ENCODE measurements at regions not wholly inside any gene's neighbourhood (a gene's known extent, or its start where the extent isn't known, plus 50 kb on each side); places are given as distances from the start of the nearest gene placed in this dataset.

GRCh38 chr5:114782177-114782576, 387.5 kb downstream of the TRIM36 start:
- H3K27me3 ChIP-seq (ENCODE audit: insufficient read depth, low read length) = peaks cover 22% of the 10 kb centered on the region; the same call in 1 of the 2 replicates
- no peak for TF ChIP-seq TCF7L2 (IDR thresholded peaks at IDR 0.05; ENCODE audit: borderline replicate concordance, extremely low read depth, insufficient read depth, insufficient read length)
- no peak for TF ChIP-seq ATF3 (IDR thresholded peaks at IDR 0.05)
- no peak for TF ChIP-seq SIN3A (IDR thresholded peaks at IDR 0.05; ENCODE audit: low read depth)
- no peak for TF ChIP-seq POLR2A (IDR thresholded peaks at IDR 0.05; ENCODE audit: borderline replicate concordance, extremely low read depth, insufficient read depth, insufficient read length)
- no peak for TF ChIP-seq JUND (IDR thresholded peaks at IDR 0.05)
- TF ChIP-seq, protein P1, sequence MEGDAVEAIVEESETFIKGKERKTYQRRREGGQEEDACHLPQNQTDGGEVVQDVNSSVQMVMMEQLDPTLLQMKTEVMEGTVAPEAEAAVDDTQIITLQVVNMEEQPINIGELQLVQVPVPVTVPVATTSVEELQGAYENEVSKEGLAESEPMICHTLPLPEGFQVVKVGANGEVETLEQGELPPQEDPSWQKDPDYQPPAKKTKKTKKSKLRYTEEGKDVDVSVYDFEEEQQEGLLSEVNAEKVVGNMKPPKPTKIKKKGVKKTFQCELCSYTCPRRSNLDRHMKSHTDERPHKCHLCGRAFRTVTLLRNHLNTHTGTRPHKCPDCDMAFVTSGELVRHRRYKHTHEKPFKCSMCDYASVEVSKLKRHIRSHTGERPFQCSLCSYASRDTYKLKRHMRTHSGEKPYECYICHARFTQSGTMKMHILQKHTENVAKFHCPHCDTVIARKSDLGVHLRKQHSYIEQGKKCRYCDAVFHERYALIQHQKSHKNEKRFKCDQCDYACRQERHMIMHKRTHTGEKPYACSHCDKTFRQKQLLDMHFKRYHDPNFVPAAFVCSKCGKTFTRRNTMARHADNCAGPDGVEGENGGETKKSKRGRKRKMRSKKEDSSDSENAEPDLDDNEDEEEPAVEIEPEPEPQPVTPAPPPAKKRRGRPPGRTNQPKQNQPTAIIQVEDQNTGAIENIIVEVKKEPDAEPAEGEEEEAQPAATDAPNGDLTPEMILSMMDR (IDR thresholded peaks at IDR 0.05 in 2 of 3, conservative IDR thresholded peaks at IDR 0.05 in 1 of 3; ENCODE audit: borderline replicate concordance in 1 of 3, insufficient read depth in 1 of 3, low read depth in 2 of 3, low read length in 2 of 3) = no peak
- TF ChIP-seq FOSL1 (IDR thresholded peaks at IDR 0.05; ENCODE audit: low read depth) = no peak
- no peak for TF ChIP-seq EGR1 (IDR thresholded peaks at IDR 0.05; ENCODE audit: low read depth)
- no peak for TF ChIP-seq REST (IDR thresholded peaks at IDR 0.05; ENCODE audit: low read depth)
- no peaks in the 10 kb centered on the region for H3K4me1 ChIP-seq (ENCODE audit: control insufficient read depth in 1 of 2, insufficient read depth in 2 of 2, low read length in 2 of 2)
- H3K27ac ChIP-seq (ENCODE audit: low read depth, low read length) = no peak overlapping the region
- ChIA-PET RAD21 (ENCODE audit: low non-redundant PET in 1 of 2, low total read pairs in 2 of 2, uncharacterized antibody in 2 of 2, unreplicated experiment in 2 of 2) (no interaction called here), CTCF (no interaction called here), POLR2A (no interaction called here)
- ATAC-seq (no peak), DNase-seq (ENCODE audit: low read depth, low spot score) (no peak)
- no TSS peak for BruUV-seq (replicated peaks)
- H3K79me2 ChIP-seq (ENCODE audit: insufficient read depth, low read length) = no peaks in the 10 kb centered on the region
- H3K9ac ChIP-seq (ENCODE audit: low read length) = no peak overlapping the region
- no peak overlapping the region for H3K4me3 ChIP-seq (replicated peaks in 1 of 2; ENCODE audit: low read depth in 1 of 2, low read length in 2 of 2)
- H3K9me3 ChIP-seq (ENCODE audit: control insufficient read depth in 1 of 2, insufficient read depth in 1 of 2, low read depth in 1 of 2, low read length in 2 of 2) = no peaks in the 10 kb centered on the region
- intact Hi-C loops (cut with micrococcal nuclease) = no loop called here
- H2AFZ ChIP-seq (ENCODE audit: low read depth, low read length, poor library complexity, severe bottlenecking) = no peak overlapping the region
- H3K36me3 ChIP-seq (ENCODE audit: control insufficient read depth in 1 of 2, insufficient read depth in 2 of 2, low read length in 2 of 2) = no peaks in the 10 kb centered on the region
- H3K4me2 ChIP-seq (ENCODE audit: low read length) = no peak overlapping the region
- H3K9me2 ChIP-seq (ENCODE audit: insufficient read depth) = no peaks in the 10 kb centered on the region
- H4K20me1 ChIP-seq (ENCODE audit: insufficient read depth) = no peaks in the 10 kb centered on the region
